Right hindlimb (tissue), 1 donor: ENCODE measurements at regions not wholly inside any gene's neighbourhood (a gene's known extent, or its start where the extent isn't known, plus 50 kb on each side); places are given as distances from the start of the nearest gene placed in this dataset.

Source experiments
- DNase-seq: peaks from one replicate; pipeline ENCODE4 v3.0.0-alpha.2; 2018

DNA sequence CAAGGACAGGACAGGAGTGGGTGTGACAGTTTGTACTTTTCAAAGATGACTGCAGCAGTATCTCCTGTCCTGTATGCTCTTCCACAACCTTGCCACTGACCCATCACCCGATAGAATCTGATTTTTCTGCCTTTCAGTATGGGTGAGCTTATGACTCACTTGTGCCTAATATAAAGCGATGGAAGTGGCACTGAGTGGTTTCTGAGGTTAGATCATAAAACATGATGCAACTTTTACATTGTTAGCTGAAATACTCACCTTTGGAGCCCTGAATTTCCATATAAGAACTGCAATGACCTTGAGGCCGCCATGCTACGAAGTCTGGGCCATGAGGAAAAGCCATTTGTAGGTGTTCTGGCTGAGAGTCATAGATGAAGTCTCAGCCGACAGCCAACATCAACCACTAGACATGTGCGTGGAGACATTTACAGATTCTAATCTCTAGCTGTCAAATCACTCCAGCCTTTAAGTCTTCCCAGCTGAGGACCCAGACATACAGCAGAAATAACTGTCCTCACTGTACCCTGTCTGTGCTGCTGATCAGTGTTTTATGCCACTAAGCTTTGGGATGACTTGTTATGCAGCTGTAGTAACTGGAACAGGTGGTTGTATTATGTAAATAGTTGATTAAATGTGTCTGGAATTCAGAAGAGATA is 105.9 kb upstream of the ARHGAP20 start:
- DNase-seq: no peak

DNA sequence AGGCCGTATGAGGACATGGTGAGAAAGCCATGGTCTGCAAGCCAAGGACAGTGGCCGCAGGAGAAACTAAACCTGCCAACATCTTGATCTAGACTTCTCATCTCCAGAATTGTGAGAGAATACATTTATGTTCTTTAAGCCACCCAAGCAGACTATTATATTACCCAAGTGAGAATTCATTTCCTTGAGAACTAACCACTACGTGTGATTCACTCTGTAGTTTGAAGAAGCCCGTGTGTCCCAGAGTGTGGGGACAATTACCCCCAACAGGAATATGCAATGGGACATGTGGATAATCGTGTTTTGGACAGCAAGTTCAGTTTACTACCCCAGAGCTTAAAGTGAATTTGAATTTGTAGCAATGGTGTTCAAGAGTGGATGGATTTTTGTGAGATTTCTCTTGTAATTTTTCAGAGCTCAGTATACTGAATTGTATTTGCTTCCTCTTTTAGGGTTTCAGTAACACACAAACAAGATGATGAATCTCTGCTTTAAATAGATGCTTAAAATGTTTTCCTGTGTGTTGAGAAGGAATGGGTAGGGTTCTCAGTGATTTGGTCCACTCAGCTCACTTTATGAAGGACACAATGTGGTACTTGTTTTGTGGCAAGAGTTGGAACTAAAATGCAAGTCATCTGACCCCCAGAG is 100.0 kb upstream of the ARHGAP20 start:
- no peak for DNase-seq

GRCh38 chr11:110809417-110810199 is 97.4 kb upstream of the ARHGAP20 start:
- DNase-seq: no peak

DNA sequence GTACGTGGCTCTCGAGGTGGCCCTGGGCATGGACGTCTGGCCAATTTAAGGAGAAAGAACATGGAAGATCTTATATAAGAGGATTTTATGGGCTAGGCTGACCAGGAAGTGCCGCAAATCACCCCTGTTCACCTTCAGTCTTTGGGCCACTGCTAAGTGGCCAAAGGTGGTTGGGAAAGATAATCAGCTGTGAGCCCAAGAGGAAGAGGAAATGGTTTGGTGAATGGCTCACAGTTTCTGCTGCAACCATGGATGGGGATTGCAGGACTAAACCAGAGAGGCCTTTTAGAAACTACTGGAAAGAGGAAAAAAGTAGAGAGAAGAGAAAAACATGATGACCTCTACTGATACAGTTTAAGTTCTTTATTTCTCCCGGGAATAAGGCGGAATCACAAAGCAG is 96.0 kb upstream of the ARHGAP20 start:
- no peak for DNase-seq

- DNase-seq: no peak
Observed at GRCh38 chr11:110807801-110808200, 95.6 kb upstream of the ARHGAP20 start.

- no peak for DNase-seq
Observed at GRCh38 chr11:110805756-110806155, 93.5 kb upstream of the ARHGAP20 start.

DNA sequence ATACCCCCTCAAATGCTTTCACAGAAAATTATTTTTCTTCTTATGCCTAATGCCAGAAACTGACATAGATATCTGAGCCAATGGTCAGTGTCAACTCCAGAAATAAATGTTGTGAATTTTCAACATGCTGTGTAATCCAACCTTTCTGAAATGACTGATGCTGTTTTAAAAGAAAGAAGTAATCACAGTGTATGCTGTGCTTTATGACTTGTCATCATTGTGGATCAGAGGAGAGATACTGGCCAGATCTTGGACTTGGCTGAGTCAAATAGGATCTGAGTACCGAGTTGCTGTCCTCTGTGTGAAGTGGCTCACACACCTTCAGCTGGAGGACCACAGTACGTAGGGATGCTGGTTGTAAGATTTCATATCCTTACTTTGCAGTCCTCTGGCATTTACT is 89.9 kb upstream of the ARHGAP20 start:
- DNase-seq: no peak

- no peak for DNase-seq
Observed at GRCh38 chr11:110801328-110801727, 89.1 kb upstream of the ARHGAP20 start.

DNA sequence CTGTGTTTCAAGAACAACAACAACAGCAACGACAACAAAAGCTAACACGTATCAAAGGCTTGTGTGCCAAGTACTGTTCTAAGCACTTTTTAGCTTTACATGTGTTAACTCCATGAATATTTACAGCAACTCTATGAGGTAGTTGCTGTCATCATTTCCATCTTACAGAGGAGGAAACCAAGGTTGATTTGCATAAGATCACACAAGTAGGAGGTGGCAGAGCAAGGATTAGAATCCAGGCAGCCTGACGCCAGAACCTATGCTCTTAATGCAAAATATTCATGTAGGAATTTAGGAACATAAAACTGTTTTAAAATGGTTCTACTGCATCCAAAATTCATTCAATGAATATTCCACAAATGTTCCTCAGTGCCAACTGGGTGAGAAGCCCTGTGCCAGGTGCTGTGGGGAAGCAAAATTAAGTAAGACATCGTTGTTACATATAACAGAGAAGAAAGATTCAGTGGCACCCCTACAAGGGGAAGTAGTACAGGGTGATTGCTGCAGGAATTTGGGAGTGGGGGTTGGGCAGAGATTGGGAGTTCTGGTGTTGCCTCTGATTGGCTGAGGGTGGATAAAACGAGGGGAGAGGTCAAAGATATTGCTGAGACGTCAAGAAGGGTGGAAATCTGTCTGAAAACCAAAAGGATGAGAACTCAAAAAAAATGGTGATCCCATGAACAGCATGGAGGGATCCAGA is 86.1 kb upstream of the ARHGAP20 start:
- DNase-seq: no peak

DNA sequence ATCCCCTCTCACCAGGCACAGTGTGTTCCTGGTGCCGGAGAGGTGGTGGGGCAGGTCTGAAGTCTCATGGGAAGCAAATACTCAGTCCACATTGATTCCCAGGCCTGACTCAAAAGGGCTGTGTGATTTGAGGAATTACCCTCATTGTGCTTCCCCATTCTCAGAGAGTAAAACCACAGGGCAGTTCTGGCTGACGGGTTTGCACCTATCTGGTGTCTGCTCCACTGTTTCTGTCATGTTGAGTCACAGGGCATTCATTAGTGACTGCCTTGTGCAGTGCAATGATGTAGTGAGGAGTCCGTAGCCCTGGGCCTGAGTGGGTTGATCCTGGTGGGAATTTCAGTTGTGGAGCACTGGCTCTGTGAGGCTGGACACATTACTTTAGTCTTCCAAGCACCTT is 85.2 kb upstream of the ARHGAP20 start:
- no peak for DNase-seq

- no peak for DNase-seq
Observed at GRCh38 chr11:110795112-110795624, 82.9 kb upstream of the ARHGAP20 start.

- DNase-seq: no peak
Observed at GRCh38 chr11:110793556-110793955, 81.3 kb upstream of the ARHGAP20 start.

- no peak for DNase-seq
Observed at GRCh38 chr11:110791621-110792020, 79.4 kb upstream of the ARHGAP20 start.

DNA sequence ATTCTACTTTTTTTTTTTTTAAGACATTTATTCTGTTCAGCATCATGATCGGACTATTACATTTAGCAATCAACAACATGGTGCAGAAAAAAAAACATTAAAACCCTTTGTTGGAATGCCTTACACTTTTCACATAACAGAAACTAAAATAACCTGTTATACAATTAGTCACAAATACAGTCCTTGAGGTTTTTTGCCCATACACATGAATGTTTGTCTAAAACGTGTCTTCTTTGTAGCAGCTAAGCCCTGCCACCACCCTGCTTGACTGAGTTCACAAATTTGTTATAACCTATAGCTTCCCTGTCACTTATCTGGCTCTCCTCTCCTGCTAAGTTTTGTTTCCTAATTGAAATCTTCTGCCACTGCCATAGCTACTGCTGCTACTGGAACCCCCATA is 75.4 kb upstream of the ARHGAP20 start:
- no peak for DNase-seq

DNA sequence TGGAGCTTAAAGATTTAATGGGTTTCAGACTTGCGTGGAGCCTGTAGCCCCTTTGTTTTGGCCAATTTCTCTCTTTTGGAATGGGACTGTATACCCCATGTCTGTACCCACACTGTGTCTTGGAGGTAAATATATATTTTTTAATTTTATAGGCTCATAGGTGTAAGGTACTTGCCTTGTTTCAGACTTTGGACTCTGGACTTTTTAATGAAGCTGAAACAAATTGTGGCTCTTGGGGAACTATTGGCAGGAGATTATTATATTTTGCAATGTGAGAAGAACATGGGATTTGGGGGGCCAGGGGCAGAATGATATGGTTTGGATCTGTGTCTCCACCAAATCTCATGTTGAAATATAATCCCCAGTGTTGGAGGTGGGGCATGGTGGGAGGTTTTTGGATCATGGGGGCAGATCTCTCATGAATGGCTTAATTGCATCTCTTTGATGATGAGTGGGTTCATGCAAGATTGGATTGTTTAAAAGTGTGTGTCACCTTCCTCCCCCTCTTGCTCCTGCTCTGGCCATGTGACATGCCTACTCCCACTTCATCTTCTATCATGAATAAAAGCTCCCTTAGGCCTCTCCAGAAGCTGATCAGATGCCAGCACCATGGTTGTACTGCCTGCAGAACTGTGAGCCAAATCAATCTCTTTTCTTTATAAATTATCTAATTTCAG is 74.1 kb upstream of the ARHGAP20 start:
- no peak for DNase-seq

DNA sequence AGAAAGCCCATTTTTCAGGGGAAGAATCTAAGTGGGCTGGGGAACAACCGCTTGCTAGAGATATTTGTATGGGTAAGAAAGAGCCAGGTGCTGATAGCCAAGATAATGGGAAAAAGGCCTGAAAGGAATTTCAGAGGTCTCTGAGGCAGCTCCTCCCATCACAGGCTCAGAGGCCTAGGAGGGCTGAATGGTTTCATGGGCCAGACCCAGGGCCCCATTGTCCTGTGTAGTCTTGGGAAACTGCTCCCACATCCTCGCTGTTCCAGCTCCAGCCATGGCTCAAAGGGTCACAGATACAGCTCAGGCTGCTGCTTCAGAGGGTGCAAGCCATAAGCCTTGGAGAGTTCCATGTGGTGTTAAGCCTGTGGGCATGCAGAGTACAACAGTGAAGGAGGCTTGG is 73.2 kb upstream of the ARHGAP20 start:
- no peak for DNase-seq

GRCh38 chr11:110782616-110783015 is 70.4 kb upstream of the ARHGAP20 start:
- DNase-seq: no peak

- DNase-seq: no peak
Observed at GRCh38 chr11:110779108-110779507, 66.9 kb upstream of the ARHGAP20 start.

GRCh38 chr11:110778343-110778742 is 66.1 kb upstream of the ARHGAP20 start:
- no peak for DNase-seq

- DNase-seq: no peak
Observed at GRCh38 chr11:110777775-110778174, 65.5 kb upstream of the ARHGAP20 start.

- DNase-seq: no peak
Observed at GRCh38 chr11:110776081-110776480, 63.8 kb upstream of the ARHGAP20 start.

DNA sequence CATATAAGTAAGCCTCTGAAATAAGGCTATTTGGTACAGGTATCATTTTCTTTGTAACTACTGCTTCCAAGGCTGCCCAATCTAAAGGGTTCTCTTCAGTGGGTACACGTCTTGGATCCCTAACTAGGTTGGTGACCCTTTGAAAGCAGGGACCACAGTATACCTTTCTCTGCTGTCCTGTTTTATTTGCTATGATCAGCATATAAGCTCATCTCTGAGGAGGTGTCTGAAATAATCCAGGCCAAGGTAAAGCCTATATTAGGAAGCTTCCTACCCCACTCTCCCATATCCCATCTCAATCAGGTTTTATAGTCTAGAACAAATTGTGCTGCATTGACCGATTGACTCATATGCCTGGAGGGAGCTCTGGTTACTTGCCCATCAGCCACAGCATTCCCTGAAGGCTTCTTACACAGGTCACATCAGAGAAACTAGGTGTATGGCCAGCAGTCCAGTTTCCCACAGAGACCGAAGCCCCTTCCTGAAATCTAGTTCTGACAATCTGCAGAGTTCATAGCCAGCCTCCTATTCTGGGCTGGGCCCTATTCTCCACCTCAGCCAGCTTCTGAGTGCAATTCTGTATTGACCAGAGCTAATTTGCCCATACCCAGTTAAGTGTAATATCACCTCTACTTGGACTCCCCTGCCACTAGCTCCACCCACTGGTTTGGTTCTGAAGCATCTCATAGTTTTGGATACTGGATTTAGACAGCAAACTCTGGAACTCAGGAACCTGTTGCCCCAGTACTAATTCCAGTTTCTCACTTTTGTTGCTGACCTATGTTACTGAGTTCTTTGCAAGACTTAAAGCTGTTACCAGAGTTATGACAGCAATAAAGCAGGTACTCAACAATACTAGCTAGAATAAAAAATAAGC is 62.1 kb upstream of the ARHGAP20 start:
- no peak for DNase-seq
